NCI-H1092 treated with DMSO at 0.1 percent for 48 hours (cell line): ENCODE measurements at regions not wholly inside any gene's neighbourhood (a gene's known extent, or its start where the extent isn't known, plus 50 kb on each side); places are given as distances from the start of the nearest gene placed in this dataset.
"Not testable (repeated sequence)": the region's sequence is repeated elsewhere in the genome, so short reads cannot be mapped to it uniquely, and the experiment has no call there.

ENCODE experiments used
- DNase-seq: peaks from one replicate; lab custom pipeline; 2025; lab: John Stamatoyannopoulos, UW

DNA sequence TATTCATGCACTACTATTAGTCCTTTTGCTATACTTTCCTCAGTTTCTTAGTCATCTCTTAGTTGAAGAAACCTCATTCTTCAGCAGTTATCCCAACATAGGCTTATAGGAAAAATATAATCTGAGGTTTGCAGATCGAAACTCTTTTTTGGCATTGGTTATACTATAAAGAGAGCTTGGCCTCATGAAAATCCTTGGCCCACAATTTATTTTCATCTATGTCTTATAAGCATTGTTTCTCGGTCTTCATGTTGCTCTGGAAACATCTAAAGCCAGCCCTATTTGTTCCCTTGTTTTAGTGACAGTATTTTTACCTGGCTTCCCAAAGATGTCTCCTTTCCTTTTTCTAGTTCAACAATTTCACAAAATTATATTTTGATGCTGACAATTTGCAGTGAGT, 345.1 kb upstream of the PRKCQ start:
- DNase-seq: no peak

DNA sequence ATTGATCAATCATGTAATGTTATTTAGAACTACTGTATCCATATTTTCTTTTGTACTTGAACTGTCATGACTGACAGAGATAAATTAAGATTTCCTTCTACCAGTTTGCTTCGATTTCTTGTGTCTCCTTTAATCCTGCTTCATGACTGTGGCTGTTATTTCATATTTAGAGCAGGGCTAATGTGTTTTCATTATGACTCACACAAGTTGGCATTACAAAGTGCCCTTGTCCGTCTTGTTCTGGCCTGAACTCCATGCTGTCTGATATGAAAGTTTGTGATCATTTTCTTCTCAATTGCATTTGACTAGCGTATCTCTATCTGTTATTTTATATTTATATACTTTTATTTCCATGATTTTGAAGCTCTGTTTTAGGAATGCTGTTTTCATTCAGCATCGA, 344.1 kb upstream of the PRKCQ start:
- DNase-seq: no peak

DNA sequence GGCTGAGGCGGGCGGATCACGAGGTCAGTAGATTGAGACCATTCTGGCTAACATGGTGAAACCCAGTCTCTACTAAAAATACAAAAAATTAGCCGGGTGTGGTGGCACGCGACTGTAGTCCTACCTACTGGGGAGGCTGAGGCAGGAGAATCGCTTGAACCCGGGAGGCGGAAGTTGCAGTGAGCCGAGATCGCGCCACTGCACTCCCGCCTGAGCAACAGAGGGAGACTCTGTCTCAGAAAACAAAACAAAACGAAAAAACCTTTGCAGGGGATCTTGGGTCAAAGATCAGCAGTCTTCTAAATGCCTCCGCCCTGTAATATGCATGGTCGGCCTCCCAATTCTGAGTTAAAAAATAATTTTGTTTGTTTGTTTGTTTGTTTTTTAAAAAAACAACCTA, 340.9 kb upstream of the PRKCQ start:
- not testable (repeated sequence) for DNase-seq

DNA sequence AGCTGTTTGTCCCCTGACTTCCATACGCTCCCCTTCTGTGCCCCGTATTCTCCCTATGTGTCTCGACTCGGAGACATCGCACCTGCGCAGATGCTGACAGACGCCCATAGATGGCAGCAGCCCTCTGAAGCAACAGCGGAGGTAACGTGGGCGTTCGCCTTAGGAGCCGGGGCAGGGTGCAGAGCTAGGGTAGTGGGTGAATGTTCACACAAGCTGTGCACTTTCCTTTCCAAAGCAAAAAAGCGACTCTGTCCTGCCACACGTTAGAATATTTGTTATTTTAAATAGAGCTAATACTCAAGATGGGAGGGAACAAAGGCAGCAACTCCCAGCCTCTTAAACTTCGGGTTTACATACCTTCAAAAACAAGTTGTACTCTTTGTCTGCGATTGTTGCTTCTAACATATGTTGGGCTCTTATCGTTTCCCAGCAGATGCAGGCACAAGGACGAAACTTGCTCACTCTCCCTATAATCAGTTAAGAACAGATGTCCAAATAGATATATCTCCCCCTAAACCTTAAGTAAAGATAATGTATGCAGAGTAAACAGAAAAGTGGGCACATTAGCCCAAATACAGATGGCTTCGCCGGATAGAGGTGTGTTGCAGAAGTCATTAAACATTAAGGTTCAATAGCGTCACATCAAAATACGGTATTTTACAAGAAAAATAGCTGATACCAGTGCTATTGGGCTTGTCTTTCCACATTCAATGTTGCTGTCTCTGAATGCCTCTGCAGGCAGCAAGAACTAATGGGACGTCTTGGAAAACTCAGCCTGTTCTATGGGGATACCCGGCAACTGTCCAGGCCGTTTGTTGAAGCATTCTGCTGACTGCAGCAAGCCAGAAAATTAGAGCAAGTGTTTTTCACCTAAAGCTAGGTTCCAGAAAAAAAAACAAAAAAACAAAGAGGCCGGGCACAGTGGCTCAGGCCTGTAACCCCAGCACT, 340.3 kb upstream of the PRKCQ start:
- DNase-seq: peak; percentile 19

DNA sequence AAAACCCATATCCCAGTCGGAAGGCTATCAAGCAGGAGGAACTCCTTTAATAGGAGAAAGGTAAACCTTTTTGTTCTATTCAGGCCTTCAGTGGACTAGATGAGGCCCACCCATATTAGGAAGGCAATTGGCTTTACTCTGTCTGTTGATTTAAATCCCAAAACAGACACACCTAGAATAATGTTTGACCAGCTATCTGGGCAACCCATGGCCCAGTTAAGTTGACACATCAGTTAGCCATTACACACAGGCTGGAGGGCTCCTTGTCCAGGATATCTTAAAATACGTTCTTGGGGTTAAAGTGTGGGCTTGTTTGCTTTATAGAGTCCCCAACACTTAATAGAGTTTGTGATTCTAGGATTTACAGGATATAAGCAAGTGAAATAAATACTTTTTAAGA, 339.0 kb upstream of the PRKCQ start:
- DNase-seq: no peak

DNA sequence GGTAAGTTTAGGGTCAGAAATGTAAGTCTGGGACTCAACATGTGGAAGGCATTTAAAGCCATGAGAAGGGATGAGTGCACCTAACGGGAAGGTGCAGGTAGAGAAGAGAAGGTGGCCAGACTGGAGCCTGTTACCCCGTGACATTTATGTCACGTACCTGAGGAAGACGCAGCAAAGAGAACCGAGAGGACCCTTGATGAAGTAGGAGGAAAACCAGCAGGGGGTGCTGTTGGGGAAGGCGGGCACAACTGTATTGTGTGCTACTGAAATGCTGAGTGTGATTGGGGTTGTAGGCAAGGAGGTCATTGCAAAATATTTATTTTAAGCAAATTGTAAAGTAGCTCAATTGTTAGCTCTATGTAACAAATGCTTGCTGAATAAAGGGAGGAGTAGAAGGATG, 338.2 kb upstream of the PRKCQ start:
- no peak for DNase-seq

DNA sequence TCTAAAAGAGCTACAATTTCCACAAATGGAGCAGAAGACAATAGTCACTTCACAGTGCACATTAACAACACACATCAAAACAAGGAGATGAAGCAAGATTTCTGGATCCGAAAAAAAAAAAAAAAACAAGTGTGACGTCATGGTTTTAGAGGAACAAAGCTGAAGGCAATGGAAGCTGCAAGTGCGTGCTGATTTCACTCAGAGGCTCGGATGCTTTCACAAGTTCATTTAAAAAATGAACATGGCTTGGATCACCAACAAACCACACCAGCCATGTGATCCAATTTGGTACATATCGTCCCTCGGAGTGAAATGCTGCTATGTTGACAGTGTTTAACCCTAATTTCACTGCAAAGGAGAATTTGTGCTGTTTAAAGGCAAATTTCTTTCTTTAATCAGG, 337.0 kb upstream of the PRKCQ start:
- DNase-seq: no peak

DNA sequence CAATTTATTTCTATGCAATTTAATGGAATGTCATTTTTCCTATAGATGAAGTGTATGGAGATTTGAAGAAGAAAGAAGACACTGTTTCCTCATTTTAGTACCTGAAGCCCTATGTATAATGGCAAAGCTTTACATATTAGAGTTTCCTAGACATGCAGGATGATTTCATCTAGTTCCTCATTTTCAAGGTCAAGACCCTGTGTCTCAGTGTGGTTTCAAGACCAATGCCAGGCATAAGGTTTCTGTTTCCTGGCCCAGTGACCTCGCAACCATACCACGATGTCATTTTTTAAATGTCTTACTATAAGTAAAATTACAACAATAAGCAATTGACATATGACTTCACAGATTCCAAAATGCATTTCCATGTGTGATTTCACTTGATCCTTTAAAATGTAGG, 336.5 kb upstream of the PRKCQ start:
- no peak for DNase-seq

DNA sequence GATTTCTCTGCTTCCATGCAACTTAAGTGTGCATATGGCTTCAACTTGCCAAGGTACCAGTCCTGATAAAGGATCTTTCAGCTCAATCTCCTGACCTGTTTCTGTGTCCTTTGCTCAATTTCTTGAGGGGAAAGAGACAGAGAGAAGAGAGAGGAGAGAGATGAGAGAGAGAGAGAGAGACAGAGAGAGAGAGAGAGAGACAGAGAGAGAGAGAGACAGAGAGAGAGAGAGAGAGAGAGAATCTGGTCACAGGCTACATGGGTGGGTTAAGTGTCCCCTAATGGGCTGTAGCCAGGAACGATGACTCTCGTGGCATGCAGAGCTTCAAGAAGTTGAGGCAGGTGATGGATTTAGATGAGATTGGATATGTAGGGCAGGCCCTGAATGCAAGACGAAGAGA, 335.2 kb upstream of the PRKCQ start:
- DNase-seq: no peak

DNA sequence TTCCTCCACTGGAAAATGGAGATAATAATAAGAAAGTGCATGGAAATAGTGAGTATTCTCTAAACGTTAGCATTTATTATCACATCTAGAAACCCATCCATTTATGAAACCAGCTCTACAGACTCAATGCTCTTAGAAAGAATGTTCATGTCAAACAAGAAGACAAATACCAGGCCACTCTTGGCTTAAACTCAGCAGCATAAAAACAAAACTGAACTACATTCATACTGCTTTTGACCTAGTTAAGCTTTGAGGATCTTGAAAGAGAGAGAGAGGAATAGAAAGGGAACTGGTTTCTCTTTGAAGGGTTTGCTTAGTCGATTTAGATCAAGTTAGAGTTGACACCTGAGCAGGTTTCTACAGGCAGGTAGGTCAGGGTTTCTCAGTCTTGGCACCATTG, 332.9 kb upstream of the PRKCQ start:
- DNase-seq: no peak

DNA sequence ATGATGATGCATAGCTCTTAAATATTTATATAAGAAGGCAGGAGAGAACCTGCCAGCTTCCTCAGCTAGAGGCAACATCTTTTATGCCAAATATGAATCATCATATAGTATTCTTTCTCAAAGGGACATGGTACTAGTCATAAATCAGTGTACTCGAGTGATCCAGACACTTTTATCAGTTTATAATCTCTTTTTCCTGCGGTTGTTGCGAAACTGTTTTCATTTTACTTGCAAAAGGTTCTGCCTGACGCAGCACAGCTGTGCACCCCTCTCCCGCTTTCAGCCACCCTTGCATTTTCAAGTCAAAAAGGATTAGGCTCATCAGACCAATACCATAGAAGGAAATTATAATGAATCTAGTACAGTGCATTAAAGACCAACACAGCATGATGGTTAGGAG, 332.3 kb upstream of the PRKCQ start:
- no peak for DNase-seq

DNA sequence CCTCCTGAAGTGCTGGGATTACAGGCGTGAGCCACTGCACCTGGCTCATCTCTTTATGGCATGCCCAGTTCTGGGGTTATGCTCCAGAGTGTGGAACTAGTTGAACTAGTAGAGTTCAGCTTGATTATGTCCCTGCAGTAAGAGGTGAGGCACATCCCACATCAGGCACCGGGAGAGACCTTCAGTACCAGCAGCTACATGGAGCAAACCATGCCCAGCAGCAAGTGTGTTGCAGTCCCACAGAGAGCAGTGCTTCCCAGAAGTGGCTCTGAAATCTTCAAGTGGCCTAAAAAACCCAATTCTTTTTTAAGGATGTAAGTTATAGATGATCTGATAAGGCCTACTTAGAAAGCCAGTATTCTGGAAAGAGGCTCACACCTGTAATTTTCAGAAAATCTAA, 331.9 kb upstream of the PRKCQ start:
- DNase-seq: no peak

DNA sequence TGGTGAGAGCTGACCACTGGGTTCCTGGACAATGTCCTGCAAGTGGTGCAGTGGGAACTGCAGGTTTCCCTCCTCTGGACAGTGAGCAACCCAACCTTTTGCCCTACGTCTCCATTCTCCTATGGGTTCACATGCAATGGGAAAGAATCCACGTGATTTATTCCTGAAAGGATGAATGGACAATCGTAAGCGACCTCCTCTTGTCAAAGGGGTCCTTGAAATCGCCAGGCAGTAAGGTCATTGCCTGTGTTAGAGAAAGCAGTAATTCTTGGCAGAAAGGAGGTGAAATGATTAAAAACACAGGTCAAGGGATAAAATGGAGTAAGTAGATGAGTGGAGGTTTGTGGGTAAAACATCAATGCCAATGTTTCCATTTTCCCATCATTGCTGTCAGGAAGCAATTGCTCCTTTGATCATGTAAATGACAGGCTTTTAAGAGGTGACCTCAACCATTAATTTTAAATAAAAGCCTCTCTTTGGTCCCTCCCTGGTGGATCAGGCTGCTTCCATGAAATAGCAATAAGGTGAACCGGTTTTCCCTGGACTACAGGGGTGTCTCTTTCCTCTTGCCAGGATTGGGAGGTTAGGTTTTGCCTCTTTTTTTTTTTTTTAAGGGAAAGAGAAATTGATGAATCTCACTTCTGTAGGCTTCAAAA, 330.0 kb upstream of the PRKCQ start:
- no peak for DNase-seq

DNA sequence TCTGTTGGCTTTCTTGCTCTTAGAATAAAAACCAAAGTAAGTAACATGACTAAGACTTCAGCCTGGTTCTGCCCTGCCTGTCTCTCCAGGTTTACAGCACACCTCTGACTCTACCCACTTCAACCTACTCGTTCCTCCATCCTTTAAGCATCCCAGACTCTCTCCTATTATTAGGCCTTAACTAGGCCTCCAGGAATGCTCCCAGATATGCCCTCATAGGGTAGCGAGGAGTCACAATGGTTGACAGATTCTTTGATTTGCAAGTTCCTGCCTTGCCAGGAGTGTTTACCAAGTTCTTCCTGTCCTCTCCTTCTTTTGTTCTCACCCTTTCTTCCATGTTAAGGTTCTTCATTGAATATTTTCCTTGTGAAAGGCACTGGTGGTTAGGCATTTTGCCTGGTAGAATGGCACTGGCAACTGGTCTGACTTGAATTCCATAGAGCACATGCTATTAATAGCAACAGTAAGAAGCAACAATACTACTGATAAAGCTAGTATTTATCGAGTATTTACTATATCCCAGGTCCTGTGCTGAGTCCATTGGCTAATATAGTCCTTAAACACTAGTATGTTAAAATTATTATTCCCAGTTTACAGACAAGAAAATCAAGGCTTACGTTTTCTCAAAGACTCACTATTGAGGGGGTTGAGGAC, 327.9 kb upstream of the PRKCQ start:
- DNase-seq: no peak

DNA sequence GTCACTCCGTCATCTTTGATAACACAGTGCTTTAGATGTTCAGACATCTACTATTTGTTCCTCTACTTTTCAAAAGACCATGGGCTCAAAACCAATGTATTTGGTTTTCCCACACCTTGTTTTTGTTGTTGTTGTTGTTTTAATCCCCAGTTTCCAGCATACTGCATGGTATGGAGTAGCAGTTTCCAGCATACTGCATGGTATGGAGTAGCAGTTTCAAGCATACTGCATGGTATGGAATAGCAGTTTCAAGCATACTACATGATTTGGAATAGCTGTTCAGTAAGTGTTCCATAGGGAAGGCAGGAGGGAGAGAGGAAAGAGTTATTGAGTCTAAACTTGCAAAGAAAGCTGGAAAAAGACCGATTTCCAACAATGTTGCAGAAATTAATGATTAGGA, 314.3 kb upstream of the PRKCQ start:
- no peak for DNase-seq

DNA sequence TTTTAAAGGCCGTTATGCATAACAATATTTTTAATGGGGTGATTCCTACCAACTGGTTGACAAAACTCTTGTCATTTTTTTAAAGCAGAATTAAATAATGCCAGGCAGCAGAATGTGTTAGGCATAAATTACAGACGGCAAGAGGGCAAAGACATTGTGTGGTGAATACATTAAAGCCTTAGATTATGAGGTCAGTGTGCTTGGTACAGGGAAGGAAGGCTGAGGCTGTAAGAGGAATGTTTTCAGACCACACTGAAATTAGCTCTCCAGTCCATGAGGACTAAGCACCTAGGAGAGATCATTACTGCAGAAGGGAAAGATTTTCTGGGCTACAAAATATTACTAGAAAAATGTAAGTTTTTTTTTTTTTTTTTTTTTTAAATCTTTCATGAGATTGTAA, 312.8 kb upstream of the PRKCQ start:
- no peak for DNase-seq

DNA sequence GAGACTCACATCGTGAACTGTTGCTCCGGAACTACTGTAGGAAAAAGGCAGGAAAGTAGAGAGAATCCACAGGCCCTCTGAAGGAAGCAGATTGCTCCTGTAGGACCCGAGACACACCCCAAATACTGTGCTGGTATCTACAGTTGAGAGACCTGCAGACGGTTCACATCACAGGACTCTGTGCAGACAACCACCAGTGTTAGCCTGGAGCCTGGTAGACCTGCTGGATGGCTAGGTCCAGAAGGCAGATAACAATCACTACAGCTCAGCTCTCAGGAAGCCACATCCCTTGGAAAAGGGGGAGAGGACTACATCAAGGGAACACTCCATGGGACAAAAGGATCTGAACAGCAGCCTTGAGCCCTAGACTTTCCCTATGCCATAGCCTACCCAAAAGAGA, 311.8 kb upstream of the PRKCQ start:
- DNase-seq: no peak

DNA sequence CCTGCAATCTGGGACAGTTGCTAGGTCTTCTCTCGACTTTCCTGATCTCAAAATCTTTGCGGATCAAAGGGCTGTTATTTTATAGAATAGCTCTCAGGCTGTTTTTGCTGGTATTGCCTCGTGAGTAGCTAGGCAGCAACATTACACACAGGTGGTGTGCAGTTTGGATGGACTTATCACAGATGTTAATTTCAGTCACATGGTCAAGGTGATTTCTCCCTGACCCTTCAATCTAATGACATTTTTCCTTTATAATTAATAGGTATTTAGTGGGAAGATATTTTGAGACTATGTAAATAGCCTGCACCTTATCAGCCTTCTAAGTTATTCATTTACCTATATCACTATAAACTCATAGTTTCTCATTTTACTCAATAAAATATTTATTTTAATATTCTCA, 309.6 kb upstream of the PRKCQ start:
- no peak for DNase-seq

DNA sequence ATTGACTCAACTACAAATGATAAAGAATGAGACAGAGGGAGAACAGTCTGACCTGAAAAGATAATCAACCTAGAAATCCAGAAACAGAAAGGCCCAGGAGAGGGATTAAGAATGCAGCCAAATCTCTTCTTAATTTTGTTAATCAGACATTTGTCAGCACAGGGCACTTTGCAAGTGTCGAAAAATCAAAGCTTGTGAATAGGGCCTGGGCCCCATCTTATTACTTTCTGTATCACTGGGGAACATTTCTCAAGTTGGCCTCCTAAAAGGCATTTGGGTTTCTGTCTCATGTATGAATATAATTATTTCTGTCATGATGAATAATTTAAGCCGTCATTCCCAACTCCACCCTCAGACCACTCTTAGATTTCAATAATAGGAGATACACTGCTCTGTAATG, 308.4 kb upstream of the PRKCQ start:
- no peak for DNase-seq

DNA sequence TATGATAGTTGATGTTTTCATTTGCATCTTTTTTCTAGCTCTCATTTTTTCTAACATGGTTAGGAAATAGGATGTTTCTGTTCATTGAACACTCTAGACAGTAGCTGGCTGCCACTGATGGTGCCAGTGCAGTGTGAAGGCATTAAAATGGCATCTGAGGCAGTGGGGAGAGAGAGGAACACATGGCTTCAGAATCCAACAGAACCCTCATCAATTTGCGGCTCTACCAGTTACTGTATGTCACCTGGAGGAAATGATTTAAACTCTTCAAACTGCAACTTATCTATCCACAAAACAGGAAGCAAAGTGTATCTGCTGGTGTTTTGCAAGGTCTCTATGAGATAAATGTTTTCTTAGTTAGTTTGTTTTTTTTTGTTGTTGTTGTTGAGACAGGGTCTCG, 305.2 kb upstream of the PRKCQ start:
- DNase-seq: no peak

DNA sequence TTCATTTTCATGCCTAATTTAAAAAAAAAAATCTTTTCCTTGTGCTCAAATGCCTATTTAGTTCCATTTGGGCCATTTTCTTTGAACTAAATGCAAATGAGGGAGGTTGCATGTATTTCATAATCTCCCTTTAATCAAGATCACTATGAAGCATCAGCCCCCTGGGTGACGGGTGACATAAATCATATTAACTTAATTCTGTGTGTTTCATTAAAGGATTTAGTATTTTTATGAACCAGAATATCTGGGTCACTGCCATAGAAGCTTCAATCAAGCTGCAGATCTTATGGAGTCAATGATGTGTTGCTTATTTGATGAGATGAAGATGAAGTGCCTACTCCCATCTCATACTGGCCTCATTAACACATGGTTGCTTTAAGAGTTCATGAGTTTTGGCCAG, 301.9 kb upstream of the PRKCQ start:
- no peak for DNase-seq

DNA sequence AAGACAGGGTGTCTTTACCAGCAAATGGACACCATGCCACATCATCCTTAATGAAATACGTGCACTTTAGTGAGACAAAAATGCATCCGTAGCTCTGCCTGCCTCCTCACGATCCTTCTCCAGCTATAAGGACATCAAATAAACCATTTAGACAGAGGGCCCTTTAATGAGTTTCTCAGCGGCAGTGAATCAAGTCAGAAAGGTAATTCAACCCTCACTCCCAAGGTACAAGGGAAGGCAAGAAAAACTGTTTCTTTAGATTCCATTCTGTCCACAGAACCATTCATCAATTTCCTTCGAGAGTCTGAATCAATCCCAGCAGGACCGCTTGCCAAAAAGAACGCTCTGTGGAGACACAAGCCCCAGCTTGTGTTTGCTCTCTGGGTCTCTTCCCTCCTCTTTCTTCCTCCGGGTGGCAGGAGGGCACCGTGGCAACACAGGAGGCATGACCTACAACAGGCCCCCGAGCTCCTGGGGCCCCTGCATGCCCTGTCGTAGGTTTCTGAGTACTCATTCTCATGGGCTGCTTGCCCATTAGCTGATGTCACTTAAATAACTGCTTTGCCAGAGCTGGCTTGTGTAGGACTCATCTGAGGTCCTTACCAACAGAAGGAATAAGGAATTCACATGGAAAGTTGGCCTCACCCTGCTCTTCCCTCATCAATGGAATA, 297.8 kb upstream of the PRKCQ start:
- no peak for DNase-seq

DNA sequence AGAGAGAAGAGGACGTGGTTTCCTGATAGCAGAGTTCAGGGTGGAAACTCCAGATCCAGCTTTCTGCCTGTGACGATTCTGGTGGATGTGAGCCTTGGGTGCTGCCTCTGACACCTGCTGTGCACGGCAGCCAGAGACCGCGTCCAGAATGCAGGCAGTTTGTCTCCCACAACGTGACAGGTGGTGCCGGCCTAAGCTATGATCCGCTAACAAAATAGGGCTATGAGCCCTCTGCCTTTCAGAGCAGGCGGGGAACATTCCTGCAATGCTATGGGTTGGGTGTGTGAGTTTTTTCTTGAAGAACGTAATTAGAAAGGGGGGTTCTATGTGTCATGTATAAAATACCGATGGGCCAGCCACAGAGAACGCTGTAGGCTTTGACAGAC, 297.3 kb upstream of the PRKCQ start:
- no peak for DNase-seq
